Esophagus squamous epithelium (tissue), 5 donors: ENCODE measurements at regions not wholly inside any gene's neighbourhood (a gene's known extent, or its start where the extent isn't known, plus 50 kb on each side); places are given as distances from the start of the nearest gene placed in this dataset.

Source experiments
- DNase-seq: peaks from one replicate; lab custom pipeline; 2025; lab: John Stamatoyannopoulos, UW
- H3K27ac ChIP-seq, 4 donors: fragments of 200-600 bp; sonication (generic); one replicate each; pipeline ENCODE4 v1.5.1; 2016 to 2019; ENCODE audit warnings: mild to moderate bottlenecking in 1 of 4
- H3K27me3 ChIP-seq, 4 donors: fragments of 200-600 bp; sonication (generic); 1 replicate in 3 of 4; 2 replicates in 1 of 4; pipeline versions ENCODE4 v1.5.1 to v1.6.0; 2017 to 2021; ENCODE audit warnings: antibody characterized with exemption in 1 of 4
- H3K36me3 ChIP-seq, 3 donors: fragments of 200-600 bp; sonication (generic); one replicate each; pipeline ENCODE4 v1.5.1; 2016 to 2019
- H3K4me1 ChIP-seq, 3 donors: fragments of 200-600 bp; sonication (generic); one replicate each; pipeline ENCODE4 v1.5.1; 2017 to 2019
- H3K4me3 ChIP-seq, 4 donors: fragments of 200-600 bp; sonication (generic); 1 replicate in 3 of 4; 2 replicates in 1 of 4; pipeline ENCODE4 v1.5.1; 2016 to 2019; ENCODE audit warnings: mild to moderate bottlenecking in 2 of 4, moderate library complexity in 1 of 4
- H3K9me3 ChIP-seq, 3 donors: fragments of 200-600 bp; sonication (generic); one replicate each; pipeline ENCODE4 v1.5.1; 2016 to 2019
- CTCF ChIP-seq, 6 experiments: fragments of 450-650 bp in 4 of 6; fragments of 200-600 bp in 2 of 6; sonication (generic) in 2 of 6; IDR thresholded peaks; one replicate each; pipeline ENCODE4 v1.5.1; 2016 to 2019; ENCODE audit warnings: antibody characterized with exemption in 6 of 6, mild to moderate bottlenecking in 4 of 6, moderate library complexity in 4 of 6
- POLR2A ChIP-seq, 4 donors: fragments of 450-650 bp; IDR thresholded peaks; one replicate each; pipeline ENCODE4 v1.6.1; 2017; ENCODE audit warnings: antibody characterized with exemption in 4 of 4, mild to moderate bottlenecking in 4 of 4, moderate library complexity in 3 of 4
- WGBS, 2 donors: methylation state at CpG; one replicate each; pipeline ENCODE4 v1.1.5; 2018; 5-methylcytosine and 5-hydroxymethylcytosine counted together
- intact Hi-C: fragments of 100-400 bp; cut with DNase I; formaldehyde crosslinking; loops from one replicate; pipeline ENCODE4 v1.15.0; 2022
- donor health status: DM: yes; HTN: yes; CAD: no.

- no peak for DNase-seq
- 84 to 86% methylated on average over 8 of the region's 8 CpGs for WGBS, 2 donors
- intact Hi-C loops: no loop called here
- no peak overlapping the region for H3K4me3 ChIP-seq
- TF ChIP-seq POLR2A (IDR thresholded peaks at IDR 0.05) (no peak), CTCF (IDR thresholded peaks at IDR 0.05) (no peak)
- H3K4me1 ChIP-seq: peaks cover 8 to 32% (median 17%) of the 10 kb centered on the region in 3 donors
- peaks cover 0 to 56% (median 0%) of the 10 kb centered on the region in 4 donors for H3K27me3 ChIP-seq
- H3K27ac ChIP-seq: no peak overlapping the region
- peaks cover 0 to 10% (median 3%) of the 10 kb centered on the region in 3 donors for H3K9me3 ChIP-seq
- H3K36me3 ChIP-seq: no peaks in the 10 kb centered on the region
Observed at GRCh38 chr7:95180-95862, 97.0 kb upstream of the FAM20C start.

DNA sequence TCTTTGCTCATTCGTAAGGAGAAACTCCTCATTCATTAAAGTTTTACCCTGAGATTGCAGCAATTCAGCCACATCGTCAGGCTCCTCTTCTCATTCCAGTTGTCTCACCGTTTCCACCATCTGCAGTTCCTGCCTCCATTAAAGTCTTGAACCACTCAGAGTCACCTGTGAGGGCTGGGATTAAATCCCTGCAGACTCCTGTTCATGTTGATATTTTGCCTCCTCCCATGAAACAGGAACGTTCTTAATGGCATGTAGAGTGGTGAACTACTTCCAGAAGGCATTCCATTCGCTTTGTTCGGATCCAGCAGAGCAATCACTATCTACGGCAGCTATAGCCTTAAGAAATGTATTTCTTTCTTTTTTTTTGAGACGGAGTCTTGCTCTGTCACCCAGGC is 96.5 kb upstream of the FAM20C start:
- Histone ChIP-seq H3K27ac (no peak overlapping the region), H3K4me3 (no peak overlapping the region), H3K4me1 (peaks cover 3 to 27% (median 11%) of the 10 kb centered on the region in 3 donors), H3K36me3 (no peaks in the 10 kb centered on the region), H3K9me3 (peaks cover 0 to 10% (median 3%) of the 10 kb centered on the region in 3 donors), H3K27me3 (peaks cover 0 to 56% (median 0%) of the 10 kb centered on the region in 4 donors)
- WGBS, 2 donors: 70 to 74% methylated on average over 8 of the region's 8 CpGs
- TF ChIP-seq CTCF (IDR thresholded peaks at IDR 0.05) (no peak), POLR2A (IDR thresholded peaks at IDR 0.05) (no peak)
- intact Hi-C loops: no loop called here
- DNase-seq: no peak

- no peaks in the 10 kb centered on the region for H3K36me3 ChIP-seq
- no peak for DNase-seq
- H3K9me3 ChIP-seq: peaks cover 0 to 10% (median 3%) of the 10 kb centered on the region in 3 donors
- H3K27me3 ChIP-seq: peaks cover 0 to 49% (median 0%) of the 10 kb centered on the region in 4 donors
- 76 to 86% methylated on average over 6 of the region's 6 CpGs for WGBS, 2 donors
- H3K4me3 ChIP-seq: no peak overlapping the region
- H3K27ac ChIP-seq: no peak overlapping the region
- peaks cover 0 to 17% (median 11%) of the 10 kb centered on the region in 3 donors for H3K4me1 ChIP-seq
- intact Hi-C loops: no loop called here
- TF ChIP-seq POLR2A (IDR thresholded peaks at IDR 0.05) (no peak), CTCF (IDR thresholded peaks at IDR 0.05) (no peak)
Observed at GRCh38 chr7:96861-97260, 95.5 kb upstream of the FAM20C start.

DNA sequence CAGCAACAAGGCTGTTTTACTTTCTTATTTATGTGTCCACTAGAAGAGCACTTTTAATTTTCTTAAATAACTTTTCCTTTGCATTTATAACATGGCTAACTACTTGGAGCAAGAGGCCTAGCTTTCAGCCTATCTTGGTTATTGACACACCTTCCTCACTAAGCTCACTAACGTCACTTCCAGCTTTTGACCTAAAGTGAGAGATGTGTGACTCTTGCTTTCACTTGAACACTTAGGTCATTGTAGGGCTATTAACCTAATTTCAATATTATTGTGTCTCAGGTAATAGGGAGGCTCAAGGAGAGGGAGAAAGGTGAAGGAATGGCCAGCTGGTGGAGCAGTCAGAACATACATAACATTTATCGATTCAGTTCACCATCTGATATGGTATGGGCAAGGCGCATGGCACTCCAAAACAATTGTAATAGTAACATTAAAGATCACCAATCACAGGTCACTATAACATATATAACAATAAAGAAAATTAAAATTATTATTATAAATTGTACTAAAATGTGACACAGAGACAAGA is 95.0 kb upstream of the FAM20C start:
- Histone ChIP-seq H3K27me3 (peaks cover 0 to 49% (median 0%) of the 10 kb centered on the region in 4 donors), H3K4me1 (peaks cover 0 to 12% (median 9%) of the 10 kb centered on the region in 3 donors), H3K4me3 (no peak overlapping the region), H3K27ac (no peak overlapping the region), H3K9me3 (peaks cover 0 to 10% (median 3%) of the 10 kb centered on the region in 3 donors), H3K36me3 (no peaks in the 10 kb centered on the region)
- no peak for DNase-seq
- WGBS, 2 donors: 64 to 78% methylated on average over 3 of the region's 3 CpGs
- intact Hi-C loops: no loop called here
- TF ChIP-seq POLR2A (IDR thresholded peaks at IDR 0.05) (no peak), CTCF (IDR thresholded peaks at IDR 0.05) (no peak)
